Activated CD4-positive, CD25-positive, alpha-beta regulatory T cell treated with anti-CD3 and anti-CD28 coated beads, Interleukin-2, amount 50 U/mL, for 24 hours (primary cell): ENCODE measurements at regions not wholly inside any gene's neighbourhood (a gene's known extent, or its start where the extent isn't known, plus 50 kb on each side); places are given as distances from the start of the nearest gene placed in this dataset.

ENCODE experiments used
- ATAC-seq, 2 donors: fragments of 150-1000 bp; cut with Tn5 transposase; one replicate each; pipeline ENCODE4 v1.10.0; 2021; ENCODE audit warnings: mild to moderate bottlenecking in 1 of 2, moderate library complexity in 1 of 2

- no peak for ATAC-seq
These were observed 51.1 kb upstream of the TMEM33 start for GRCh38 chr4:41883988-41884734.

- ATAC-seq = peak; percentile 84 to 90
These were observed 52.4 kb upstream of the TMEM33 start for GRCh38 chr4:41882625-41883347.

- no peak for ATAC-seq
These were observed 53.1 kb upstream of the TMEM33 start for GRCh38 chr4:41881981-41882624.

- ATAC-seq = no peak
These were observed 54.1 kb upstream of the TMEM33 start for GRCh38 chr4:41880840-41881831.

- ATAC-seq = no peak
These were observed 55.0 kb upstream of the TMEM33 start for GRCh38 chr4:41880022-41880837.

DNA sequence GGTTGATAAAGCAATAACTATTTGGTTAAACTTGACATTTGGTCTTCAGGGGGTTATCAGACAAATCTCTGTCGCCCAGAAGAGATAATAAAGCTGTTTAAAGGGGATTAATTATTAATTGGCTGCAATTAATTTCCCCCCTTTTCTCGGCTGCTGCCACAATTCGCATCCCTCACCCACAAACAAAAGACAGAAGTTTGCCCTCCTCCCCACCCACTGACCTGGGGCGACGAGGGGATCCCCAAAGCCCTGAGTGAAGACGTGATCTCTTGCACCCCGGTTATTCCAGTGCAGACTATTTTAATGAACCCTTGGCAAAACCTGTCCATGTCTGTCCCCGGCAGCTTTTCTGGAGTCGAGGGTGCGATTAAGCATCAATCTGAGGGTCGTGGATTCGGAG, 55.7 kb upstream of the TMEM33 start:
- no peak for ATAC-seq

- ATAC-seq = no peak
These were observed 56.2 kb upstream of the TMEM33 start for GRCh38 chr4:41878991-41879491.

- ATAC-seq = no peak
These were observed 56.9 kb upstream of the TMEM33 start for GRCh38 chr4:41878170-41878969.

DNA sequence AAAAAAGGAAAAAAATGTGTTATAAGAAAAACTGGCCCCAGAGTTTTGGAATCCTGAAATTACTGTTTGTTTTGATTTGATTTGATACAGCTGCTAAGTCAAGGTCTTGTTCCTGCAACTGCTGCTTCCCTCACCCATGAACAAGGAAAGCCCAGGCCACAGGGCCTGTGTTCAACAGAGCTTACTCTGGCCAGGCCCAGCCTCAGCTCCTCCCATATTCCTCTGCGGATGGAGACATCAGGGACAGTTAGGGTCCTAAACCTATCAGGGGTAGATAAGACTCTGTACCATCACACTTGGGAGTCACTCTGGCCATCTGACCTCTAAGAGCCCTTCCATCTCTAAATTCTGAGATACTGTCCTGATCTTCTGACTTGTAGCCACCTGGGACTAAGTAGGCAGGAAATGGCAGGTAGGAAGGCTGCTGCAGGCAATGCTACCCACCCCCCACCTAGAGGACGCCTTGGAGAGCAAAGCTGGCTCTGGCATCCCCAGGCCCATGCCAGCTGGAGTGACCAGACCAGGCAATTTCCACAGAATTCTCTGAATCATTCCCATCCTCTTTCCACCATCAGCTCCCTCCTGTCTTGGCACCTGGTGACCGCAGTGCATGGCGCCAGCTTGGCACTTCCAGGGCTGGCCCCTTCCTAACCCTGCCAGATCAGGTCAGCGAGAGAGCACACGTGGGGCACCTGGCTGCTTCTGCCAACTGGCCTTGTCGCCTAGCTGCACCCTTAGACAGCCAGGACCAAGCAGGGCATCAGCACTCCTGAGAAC, 58.0 kb upstream of the TMEM33 start:
- no peak for ATAC-seq

- no peak for ATAC-seq
These were observed 60.4 kb upstream of the TMEM33 start for GRCh38 chr4:41874873-41875272.

- ATAC-seq = no peak
These were observed 60.8 kb upstream of the TMEM33 start for GRCh38 chr4:41874398-41874797.

DNA sequence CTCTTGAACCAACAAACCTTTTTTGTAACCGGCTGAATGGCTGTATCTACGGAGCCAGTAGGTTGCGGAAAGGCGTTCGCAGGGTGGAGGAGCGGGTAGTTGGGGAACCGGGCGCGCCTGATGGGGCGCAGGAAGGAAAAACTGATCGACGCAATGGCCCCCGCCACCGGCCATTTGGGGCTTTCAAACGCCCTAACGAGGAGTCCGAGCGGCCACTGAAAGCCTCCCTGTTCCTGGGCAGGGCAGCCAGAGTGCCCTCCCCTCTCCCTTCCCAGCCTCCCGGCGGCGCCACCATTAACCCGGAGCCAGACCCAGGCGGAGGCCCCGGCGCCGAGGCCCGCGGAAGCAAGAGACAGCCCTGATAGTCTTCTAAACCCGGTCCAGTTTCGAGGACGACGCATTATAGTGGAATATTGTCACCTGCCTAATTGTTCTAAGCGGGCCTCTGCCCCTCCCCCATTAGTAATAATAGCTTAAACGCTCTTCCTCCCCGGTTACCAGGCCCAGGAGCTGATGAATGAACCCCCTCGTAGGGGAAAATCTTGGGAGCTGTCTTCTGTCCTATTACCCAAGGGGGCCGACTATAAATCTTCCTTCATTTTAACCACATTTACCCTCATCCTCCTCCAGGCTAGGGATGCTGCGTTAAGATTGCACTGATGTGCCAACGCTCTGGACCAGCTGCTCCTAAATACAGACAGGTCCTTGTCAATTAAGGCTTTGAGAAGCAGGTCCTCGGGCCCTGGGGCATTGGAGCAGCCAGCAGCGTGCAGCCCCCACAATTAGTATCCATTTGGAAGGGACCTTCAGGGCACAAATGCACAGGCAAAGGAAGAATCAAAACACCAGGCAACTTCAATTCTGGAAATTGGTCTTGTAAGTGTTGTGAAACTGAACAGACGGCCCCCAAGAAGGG, 61.6 kb upstream of the TMEM33 start:
- no peak for ATAC-seq

GRCh38 chr4:41870035-41870434, 65.2 kb upstream of the TMEM33 start:
- ATAC-seq = no peak

GRCh38 chr4:41866799-41867677, 68.2 kb upstream of the TMEM33 start:
- no peak for ATAC-seq

DNA sequence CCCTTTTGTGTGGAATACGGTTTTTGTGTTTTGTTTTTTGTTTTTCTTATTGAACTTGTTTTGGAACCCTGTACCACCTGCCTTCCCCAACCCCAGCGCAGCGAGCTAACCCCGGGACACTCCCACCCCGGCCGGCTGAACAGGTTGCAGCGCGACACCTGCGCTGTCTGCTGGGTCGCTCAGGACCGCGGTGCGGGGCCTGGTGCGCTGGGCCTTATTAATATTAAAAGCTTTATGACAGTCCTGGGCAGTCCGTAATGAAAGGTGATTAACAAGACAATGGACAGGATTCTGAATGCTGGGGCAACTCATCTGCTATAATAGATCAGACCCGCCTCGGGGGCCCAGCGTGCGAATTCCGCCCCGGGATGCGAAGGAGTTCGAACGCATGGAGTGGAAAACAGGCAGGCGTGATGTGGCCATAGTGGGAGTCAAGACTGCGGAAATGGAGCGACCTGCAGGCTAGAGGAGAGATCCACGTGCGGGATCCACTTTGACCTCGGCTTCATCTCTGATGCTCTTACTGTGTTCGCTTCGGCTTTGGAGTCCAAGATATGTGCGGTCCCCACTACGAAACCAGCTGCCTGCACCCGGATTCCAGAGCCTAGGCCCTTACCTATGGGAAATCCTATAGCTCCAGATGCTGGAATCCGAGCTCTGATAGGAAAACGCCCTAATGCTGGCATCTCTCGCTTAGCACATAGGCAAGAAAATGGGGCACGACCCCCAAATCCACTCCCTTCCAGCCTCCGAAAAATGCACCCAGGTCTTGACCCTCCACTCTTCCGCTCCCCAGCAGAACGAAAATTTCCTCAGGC, 69.0 kb upstream of the TMEM33 start:
- no peak for ATAC-seq

- no peak for ATAC-seq
These were observed 69.8 kb upstream of the TMEM33 start for GRCh38 chr4:41865306-41865980.
